Renal cortical epithelial cell (primary cell): ENCODE measurements at regions not wholly inside any gene's neighbourhood (a gene's known extent, or its start where the extent isn't known, plus 50 kb on each side); places are given as distances from the start of the nearest gene placed in this dataset.
"Not testable (repeated sequence)": the region's sequence is repeated elsewhere in the genome, so short reads cannot be mapped to it uniquely, and the experiment has no call there.

Experiments used
- DNase-seq: peaks from one replicate; pipeline ENCODE4 v3.0.0-alpha.2; 2011; ENCODE audit warnings: low read depth

DNA sequence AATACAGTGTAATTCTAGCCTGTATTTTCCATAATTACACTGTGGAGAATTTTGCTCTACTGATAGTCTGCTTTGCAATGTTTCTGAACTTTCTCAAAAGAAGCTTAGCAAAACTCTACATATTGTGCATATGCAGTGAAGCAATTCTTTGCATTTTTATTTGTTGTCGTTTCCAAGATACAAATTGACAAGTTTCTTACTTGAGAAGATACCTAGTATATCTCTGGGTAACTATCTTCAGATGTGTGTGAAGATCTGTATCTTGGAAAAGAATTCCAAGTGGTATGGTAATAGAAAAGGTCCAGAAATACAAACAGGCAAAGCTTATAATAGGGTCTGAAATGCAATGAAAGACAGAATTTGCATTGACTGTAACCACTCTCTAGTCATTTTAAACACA lies 1119.8 kb upstream of the INTU start:
- no peak for DNase-seq

DNA sequence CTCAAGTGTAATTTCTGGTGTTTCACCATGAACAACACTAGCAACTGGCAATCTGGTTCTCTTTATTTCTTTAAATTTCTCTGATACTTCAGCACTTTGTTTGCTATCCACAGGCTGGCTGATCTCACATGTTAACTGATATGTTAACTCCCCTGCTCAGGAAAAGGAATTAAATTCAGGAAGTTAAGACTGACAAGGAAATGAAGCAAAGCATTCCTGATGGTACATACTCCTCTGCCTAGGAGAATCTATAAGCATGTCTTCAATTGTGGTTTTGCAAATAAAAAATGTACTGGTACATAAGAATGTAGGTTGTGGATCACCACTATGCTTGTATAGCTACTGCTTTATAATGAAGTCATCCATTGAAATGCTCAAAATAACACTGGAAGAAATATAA lies 1119.2 kb upstream of the INTU start:
- DNase-seq, result no peak

DNA sequence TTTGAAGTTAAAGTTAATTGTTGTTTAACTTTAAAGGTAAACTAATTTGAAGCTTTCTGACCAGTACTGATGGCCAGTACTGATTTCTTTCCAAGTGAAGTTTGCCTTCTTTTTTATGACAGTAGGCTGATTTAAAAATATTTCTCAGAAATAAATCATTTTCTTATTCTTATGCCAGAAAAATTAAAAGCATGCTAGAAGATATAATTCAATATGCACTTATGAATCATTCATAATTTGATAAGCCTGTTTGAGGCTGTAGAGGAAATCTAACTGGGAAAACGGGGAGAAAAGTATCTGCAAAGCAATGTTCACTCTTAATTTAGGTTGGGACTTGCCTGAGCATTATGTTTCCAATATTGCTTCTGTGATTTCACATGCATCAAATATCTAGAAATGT lies 1112.0 kb upstream of the INTU start:
- no peak for DNase-seq

DNA sequence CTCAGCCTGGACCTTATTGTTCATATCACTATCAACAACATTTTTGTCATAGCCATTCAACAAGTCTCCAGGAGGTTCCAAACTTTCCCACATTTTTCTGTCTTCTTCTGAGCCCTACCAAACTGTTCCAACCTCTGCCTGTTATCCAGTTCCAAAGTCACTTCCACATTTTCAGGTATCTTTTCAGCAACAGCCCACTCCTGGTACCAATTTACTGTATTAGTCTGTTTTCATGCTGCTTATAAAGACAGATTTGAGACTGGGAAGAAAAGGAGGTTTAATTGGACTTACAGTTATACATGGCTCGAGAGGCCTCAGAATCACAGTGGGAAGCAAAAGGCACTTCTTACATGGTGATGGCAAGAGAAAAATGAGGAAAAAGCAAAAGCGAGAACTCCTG lies 1107.4 kb upstream of the INTU start:
- DNase-seq, result not testable (repeated sequence)

DNA sequence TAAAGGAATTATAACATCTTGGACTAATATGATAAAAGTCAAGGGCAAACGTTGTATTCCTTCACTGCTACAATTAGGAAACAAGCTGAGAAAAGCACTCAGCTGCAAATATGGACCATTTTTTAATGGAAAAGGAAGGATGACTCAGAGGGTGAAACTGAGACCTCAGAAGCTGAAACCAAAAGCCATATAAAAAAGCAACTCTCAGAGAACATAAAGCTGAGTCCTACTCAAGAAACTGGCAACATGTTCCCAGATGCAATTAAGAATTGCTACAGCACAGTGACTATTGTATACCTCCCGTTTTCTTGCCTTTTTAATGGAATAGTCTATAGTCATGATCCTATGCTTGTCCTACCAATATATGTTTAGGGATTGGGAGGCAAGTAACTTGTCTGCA lies 1106.4 kb upstream of the INTU start:
- no peak for DNase-seq

DNA sequence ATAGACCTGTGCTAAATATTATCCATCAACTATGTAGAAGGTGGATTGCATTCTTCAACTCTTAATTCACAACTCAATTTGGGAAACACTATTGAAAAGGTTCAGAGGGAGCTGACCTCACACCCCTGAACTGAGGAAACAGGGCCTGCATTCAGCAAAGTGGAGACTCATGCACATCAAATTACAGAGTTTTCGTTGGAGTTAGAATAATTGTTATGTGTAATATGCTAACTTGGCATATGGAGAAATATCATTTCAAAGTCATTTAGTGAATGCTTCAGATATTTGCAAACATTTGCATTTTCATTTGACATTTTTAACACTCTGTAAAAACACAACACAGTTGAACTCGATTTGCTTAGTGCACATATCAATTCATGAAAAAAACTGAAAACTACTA lies 1102.8 kb upstream of the INTU start:
- DNase-seq, result no peak

DNA sequence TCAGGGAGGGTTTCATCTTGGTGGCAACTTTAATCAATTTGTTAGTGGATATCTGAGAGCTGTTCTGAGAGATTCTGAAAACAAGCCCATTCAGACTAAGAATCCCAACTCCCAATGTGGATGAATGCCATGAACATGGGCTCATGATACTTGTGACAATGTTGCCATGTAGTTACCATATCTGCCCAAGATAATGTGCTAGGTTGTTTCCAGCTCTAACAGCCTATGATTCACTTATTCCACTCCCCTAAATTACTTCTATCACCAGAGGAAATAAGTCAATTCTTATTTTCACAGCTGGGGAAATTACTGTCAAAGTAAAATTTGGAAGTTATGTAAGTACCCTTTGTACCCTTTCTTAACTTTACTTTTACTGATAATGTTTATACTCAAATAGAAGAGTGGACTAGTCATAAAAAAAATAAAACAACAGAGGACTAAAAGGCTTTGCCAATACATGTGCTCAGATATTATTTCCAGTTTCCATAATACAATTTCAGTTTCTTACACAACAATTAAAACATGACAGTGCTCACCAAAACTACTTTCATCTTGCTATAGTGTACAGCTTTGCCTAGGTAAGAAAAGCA lies 1101.7 kb upstream of the INTU start:
- DNase-seq, result no peak

DNA sequence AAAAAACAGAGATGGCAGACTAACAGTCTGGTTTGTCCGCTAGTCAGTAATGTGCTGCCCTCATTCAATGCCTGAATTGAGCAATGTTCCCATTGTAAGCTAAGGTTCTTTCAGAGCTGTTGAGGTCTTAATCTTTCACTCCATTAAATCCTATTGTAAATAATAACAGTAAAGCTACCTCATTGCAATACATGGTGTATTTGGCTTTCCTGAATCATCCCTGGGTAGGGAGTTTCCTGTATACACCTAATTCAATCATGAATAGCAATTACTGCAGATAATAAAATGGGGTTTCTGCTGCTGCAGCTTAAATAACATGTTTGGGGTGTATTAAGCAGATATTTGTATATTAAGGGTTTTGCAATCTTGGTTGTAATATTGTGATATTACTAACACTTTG lies 1100.2 kb upstream of the INTU start:
- no peak for DNase-seq

DNA sequence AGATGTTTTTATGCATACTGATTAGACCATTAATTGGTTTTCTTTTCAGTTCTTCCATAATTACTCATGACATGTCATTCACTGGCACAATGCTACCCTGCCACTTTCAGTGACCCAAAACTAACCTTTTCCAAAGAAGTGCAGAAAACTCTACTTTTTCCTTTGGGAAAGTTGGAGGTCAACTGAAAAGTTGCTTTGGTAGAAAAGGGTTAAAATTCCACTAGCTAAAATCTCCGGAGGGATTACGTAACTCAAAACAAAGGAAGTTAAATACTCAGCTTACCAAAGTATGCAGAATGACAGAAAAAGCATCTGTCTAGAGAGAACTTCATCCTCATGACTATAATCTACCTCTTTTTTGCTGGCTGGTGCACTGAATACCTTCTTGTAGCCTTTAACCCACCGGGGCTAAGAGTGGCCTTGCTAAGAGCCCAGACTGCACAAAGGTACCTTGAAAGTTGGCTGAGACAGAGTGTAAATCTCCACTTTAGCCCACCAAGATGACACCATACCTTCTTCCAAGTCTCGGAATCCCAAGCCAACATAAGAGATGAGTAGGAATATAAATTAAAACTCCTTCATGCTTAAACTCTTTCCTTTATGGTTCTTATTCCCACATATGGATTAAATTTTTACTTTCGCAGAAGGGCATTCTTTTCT lies 1099.5 kb upstream of the INTU start:
- no peak for DNase-seq

DNA sequence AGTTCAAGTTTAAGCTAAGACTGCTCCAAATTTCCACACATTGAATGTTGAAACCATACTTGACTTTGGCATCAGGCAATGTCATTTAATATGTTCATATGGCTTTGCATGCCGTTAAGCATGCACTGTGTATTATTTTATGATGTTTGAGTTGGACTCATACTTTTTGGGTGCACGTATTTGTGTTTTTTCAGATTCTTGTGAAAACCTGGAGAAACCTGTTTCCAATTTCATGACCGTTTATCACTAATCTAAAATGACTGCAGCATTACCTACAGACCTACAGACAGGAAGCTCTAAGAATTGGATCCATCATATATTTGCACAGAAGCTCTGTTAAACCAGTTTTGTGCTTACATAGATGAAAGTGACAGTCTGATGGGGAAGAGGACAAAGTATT lies 1093.0 kb upstream of the INTU start:
- DNase-seq, result no peak

DNA sequence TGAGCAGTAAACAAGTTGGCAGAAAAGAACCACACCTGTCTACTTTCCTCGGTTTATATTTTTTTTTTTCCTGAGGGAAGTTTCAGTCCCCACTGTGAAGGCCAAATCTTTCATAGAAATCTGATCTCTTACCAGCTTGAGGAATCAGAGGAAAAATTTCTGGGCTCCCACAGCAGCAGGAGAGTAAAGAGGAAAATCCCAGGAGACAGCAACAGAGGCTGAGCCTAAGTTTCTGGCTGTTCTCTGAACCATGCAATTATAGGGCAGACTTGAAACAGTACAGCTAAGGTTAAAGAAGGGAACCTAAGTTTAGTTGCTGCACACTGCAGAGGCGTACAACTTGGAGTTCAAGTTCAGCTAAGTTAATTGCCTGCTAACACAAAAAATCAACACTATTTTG lies 1090.9 kb upstream of the INTU start:
- DNase-seq, result no peak

DNA sequence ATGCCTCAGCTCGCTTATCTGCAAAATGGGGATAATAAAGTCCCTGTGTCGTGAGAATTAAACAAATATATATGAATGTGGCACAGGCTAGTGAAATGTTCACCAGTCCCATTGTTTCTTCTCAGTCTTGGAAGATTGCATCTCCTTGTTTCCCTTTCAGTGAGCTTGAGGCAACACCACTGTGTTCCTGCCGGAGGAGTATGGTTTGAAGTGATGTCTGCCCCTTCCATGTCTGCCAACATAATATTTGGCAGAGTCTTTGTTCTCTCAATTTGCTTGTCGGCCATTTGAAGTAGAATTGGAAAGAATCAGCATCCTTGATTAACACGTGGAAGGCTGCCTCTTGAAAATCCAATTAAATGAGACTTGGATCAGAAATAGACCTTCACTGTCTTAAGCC lies 1088.5 kb upstream of the INTU start:
- DNase-seq, result no peak

DNA sequence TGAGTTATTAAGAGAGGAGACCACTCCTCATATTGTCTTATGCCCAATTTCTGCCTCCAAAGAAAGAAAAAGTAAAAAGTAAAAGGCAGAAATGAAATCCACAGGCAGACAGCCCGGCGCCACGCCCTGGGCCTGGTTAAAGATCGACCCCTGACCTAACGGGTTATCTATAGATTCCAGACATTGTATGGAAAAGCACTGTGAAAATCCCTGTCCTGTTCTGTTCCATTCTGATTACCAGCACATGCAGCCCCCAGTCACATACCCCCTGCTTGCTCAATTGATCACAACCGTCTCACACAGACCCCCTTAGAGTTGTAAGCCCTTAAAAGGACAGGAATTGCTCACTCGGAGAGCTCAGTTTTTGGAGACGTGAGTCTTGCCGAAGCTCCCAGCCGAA lies 1086.6 kb upstream of the INTU start:
- not testable (repeated sequence) for DNase-seq

DNA sequence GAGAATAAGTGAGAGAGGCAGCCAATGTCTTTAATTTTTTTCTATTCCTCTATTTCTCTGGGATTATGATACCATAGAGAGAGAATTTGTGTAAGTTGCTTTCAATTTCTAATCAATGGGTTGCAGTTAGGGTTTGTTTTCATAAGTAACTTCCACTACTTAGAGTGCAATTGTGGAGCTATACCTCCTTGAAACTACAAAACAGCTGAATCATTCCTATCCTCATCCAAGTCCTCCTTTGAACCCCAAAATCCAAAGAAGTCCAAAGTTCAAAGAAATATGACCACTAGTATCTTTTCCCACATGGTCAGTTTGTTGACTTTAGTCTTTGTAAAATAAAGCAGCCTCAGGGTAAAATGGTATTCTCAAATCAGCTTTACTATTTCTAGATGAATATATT lies 1085.4 kb upstream of the INTU start:
- no peak for DNase-seq

DNA sequence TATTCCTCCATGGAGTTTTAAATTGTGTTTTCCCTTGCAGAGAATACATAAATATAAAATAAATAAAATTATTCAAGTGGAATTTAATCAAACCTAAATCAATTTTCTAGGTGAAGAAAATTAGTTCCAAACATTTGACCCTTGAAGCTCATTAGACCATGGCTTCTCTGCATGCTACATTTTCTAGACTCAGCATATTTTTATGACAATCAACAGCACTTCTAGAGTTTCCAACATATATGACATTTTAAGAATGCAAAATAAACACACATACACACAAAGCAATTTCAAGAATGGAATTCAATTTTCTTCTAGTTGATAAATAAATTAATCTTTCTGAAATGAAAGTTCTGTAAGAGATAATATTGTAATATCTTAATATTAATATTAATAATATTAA lies 1083.9 kb upstream of the INTU start:
- no peak for DNase-seq

DNA sequence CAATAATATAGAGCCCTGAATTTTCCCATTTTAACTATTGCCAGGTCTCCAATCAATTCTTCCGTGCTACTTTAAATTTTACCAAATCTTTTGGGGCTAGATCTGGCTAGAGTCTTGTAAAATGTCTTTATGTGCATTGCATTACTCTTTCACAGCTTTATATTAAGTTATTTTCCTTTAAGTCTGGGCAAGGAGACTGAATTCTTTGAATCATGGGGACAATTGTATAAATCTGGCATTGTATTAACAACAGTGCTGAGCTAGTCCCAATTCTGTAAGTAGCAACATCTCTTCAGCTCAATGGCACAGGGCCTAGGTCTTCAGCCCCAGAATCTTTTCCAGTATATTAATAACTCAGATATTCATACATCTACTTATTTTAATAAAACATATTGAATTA lies 1080.4 kb upstream of the INTU start:
- DNase-seq, result no peak

DNA sequence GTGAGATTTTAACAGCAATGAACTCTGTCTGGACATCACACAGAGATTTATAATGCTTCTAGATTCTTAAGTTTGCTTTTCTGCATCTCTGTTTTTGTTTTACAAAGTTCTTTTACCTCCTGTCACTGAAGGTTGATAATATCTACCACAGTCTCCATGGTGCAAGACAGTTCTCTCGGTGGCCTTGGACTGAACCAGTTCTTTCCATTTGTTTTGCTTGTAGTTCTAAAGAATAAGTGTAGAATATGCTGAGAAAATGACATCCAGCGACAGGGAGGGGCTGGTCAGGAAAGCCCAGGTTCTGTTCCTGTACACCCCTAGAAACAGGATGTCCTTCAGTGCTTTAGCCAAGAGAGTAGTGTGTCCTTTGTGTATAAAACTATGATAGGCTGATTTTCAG lies 1079.5 kb upstream of the INTU start:
- DNase-seq, result no peak

DNA sequence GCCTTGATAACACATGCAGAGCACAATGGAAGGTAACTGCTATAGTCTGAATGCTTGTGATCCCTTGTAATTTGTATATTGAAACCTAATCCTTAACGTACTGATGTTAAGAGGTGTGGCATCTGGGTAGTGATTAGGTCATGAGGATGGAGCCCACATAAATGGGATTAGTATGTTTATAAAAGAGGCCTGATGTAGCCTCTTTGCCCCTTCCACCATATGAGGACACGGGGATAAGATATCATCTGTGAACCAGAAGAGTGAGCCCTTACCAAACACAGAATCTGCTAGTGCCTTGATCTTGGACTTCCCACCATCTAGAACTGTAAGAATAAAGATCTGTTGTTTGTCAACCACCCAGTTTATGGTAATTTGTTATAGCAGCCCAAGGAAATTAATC lies 1074.2 kb upstream of the INTU start:
- no peak for DNase-seq

DNA sequence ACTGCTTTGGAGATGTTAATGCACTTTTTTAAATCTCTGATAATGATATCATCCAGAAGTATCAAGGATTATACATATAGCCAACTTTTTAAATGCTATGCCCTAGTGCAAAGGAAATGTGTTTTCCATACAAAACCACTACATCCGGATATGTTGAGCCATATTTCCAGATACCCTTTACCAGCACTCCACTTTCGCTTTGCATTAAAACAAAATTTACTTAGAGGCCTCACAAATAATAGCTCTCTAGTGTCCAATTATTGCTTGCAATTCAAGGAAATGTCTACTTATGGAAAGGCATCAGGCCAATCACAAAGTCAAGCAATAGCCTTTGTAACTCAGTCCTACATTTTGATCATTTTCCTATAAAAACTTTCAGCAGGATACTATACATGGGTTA lies 1072.8 kb upstream of the INTU start:
- DNase-seq, result no peak

DNA sequence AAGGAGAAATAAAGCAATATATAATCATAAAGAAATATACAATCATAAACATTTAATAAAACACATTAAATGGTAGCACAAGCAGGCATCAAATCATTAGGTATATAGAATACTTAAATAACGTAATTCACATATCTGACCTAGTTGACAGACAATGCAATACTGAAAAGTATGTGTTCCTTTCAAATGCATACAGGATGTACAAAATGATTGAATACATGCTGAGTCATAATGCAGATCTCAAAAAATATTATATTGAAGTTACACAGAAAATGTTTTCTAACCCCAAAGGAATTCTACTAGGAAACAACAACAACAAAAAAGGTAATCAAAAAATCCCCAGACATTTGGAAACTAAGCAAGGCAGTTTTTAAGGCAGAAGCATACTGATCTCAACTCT lies 1072.0 kb upstream of the INTU start:
- DNase-seq, result no peak

DNA sequence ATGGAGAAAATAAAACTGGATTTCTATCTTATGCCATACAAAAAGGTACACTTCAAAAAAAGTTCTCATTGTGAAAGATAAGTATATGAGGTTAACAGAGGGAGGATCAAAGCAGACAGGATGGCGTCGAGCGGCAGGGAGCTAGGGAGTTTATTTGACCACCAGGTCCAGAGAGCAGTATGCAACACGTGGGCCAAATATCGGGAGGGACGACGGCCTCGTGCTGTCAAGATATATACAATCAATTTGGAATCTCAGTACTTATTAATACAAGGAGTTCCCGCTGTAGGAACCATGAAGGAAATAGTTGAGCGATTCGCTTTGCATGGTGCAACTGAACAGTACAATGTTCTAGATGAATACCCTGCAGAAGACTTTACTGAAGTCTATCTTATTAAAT lies 1069.4 kb upstream of the INTU start:
- DNase-seq, result no peak

DNA sequence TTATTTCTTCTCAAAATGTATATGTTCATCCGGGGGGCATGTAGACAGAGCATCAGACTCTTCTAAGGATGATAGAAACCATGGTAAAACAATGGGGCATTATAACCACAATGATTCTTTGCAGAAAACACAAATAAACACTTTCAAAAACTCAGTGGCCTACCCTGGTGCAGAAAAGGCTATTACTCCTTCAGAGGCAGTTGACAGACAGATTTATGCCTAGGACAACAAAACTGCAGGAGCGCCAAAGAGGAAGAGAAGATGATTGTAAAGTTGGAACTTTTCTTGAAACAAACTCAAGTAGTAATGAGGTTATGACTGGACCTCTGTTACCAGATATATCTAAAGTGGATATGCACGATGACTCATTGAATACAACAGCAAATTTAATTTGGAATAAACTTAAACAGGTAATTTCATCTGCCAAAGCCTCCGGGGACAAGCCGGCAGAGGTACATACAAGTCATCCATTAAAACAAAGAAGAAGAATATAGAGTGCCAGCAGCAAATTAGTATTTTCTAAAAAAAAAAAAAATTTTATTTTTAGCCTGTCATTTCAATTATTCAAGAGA lies 1068.4 kb upstream of the INTU start:
- DNase-seq, result no peak

DNA sequence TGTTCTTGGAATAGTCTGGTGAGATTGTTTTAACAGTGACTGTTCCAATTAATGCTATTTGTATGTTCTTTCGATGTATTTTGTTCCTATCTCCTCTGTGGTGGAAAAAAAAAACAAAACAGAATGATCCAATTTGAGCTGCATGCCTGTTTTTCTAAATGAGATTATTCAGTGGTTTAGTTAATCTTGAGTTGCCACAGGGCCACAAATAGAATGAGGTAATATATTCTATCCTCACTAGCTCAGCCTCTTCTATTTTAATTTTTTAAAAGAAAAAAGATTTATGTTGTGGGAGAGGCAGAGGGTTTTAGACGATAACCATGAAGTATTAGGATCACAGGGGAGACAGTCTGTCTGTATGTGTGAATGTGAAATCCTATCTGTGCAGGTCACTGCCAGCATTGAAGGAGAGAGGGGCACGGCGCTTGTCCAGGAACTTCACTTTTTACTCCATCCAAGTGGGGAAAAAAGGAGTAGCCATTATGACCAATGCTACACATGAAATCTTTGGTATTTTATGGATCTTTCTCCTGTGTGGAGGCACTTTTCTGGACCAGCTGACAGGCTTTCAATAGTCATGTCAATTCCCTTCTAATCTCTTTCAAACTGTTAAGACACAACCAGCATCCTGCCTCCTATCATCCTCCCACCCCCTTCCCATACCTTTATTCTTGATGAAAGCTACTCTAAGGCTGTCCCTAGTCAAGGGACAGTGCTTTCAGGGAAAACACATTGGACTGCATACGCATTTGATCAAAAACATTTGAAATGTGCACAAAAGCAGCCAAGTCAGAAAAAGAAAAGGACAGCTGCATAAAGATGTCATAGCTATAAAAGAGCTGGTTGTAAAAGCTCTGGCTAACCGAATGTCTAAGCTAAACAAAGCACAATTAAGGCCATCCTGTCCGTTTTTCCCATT lies 1063.8 kb upstream of the INTU start:
- DNase-seq, result no peak
